Neural cell (in vitro differentiated cells): ENCODE measurements at regions not wholly inside any gene's neighbourhood (a gene's known extent, or its start where the extent isn't known, plus 50 kb on each side); places are given as distances from the start of the nearest gene placed in this dataset.

Experiments
- EP300 ChIP-seq: fragments of 450-650 bp; conservative IDR thresholded peaks from 2 replicates; pipeline ENCODE4 v1.6.1; 2014; ENCODE audit warnings: antibody characterized with exemption, mild to moderate bottlenecking, moderate library complexity; ENCODE audit not compliant: poor library complexity, severe bottlenecking
- EZH2 ChIP-seq: fragments of 200-600, 300-800 bp; shearing (Covaris generic), sonication (generic); IDR thresholded peaks from 2 replicates; pipeline ENCODE4 v1.6.1; 2014; ENCODE audit warnings: antibody characterized with exemption, low read length, borderline replicate concordance, mild to moderate bottlenecking; ENCODE audit not compliant: insufficient read depth, poor library complexity, severe bottlenecking
- MXI1 ChIP-seq: fragments of 450-650 bp; conservative IDR thresholded peaks from 2 replicates; pipeline ENCODE4 v1.6.1; 2014; ENCODE audit warnings: antibody characterized with exemption, mild to moderate bottlenecking; ENCODE audit not compliant: poor library complexity, severe bottlenecking
- POLR2AphosphoS5 ChIP-seq: IDR thresholded peaks from 2 replicates; pipeline ENCODE4 v1.6.1; 2012
- RAD21 ChIP-seq: fragments of 450-650 bp; conservative IDR thresholded peaks from 2 replicates; pipeline ENCODE4 v1.6.1; 2014; ENCODE audit warnings: antibody characterized with exemption, mild to moderate bottlenecking, moderate library complexity
- REST ChIP-seq: IDR thresholded peaks from 2 replicates; pipeline ENCODE4 v1.6.1; 2012; ENCODE audit warnings: borderline replicate concordance
- TAF1 ChIP-seq: IDR thresholded peaks from 2 replicates; pipeline ENCODE4 v1.6.1; 2012; ENCODE audit warnings: low read depth
- TF ChIP-seq, protein P1 (sequence below): fragments of 450-650 bp; IDR thresholded peaks from 2 replicates; pipeline ENCODE4 v1.5.1; 2014; ENCODE audit warnings: antibody characterized with exemption, mild to moderate bottlenecking, moderate library complexity; ENCODE audit not compliant: poor library complexity, severe bottlenecking

DNA sequence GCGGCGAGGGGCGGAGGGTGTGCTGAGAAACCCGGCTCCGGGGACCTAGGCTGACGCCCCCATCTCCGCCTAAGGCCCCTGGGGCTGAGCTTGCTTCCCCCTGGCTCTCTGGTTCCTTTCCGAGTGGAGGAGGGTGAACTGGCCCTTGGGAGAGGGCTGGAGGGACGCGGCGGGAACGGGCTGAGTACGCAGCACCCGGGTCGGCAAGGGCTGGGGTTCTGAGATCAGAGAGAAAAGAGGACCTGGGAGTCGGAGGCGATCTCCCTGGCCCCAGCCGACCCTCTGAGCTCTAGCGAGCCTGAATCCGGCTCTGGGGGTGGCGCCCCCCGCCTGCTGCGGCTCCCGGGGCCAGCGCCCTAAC is 270.8 kb downstream of the FOXD2 start:
- TF ChIP-seq EP300 (no peak), REST (no peak), POLR2AphosphoS5 (no peak), EZH2 (no peak), MXI1 (no peak), TAF1 (no peak), RAD21 (no peak)
- TF ChIP-seq, protein P1, sequence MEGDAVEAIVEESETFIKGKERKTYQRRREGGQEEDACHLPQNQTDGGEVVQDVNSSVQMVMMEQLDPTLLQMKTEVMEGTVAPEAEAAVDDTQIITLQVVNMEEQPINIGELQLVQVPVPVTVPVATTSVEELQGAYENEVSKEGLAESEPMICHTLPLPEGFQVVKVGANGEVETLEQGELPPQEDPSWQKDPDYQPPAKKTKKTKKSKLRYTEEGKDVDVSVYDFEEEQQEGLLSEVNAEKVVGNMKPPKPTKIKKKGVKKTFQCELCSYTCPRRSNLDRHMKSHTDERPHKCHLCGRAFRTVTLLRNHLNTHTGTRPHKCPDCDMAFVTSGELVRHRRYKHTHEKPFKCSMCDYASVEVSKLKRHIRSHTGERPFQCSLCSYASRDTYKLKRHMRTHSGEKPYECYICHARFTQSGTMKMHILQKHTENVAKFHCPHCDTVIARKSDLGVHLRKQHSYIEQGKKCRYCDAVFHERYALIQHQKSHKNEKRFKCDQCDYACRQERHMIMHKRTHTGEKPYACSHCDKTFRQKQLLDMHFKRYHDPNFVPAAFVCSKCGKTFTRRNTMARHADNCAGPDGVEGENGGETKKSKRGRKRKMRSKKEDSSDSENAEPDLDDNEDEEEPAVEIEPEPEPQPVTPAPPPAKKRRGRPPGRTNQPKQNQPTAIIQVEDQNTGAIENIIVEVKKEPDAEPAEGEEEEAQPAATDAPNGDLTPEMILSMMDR: no peak
